HG03060 (cell line): ENCODE measurements at regions not wholly inside any gene's neighbourhood (a gene's known extent, or its start where the extent isn't known, plus 50 kb on each side); places are given as distances from the start of the nearest gene placed in this dataset.

ENCODE experiments used
- ATAC-seq: cut with Tn5 transposase; IDR thresholded peaks from one replicate; pipeline ENCODE4 v1.9.1; 2021; ENCODE audit warnings: low read depth, moderate number of reproducible peaks; ENCODE audit not compliant: unreplicated experiment

DNA sequence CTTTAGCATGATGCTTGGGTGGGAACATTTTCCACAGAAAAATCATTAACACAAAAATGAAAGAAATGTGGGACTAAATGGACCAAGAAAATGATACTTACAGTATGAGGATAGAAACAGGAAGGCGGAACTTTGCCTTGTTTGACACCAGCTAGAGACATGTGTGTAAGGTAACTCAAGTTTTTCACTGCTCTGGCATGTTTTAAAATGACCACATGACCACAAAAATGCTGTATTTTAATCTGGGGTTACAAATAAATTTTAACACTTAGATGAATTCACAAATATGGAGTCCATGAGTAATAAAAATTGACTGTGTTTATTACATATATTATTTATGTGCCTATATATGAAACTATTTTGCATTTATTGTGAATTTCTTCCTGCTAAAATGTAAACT lies 100.9 kb upstream of the PHYHIPL start:
- ATAC-seq, result no peak

- ATAC-seq, result no peak
Observed at GRCh38 chr10:59077855-59078254, 98.6 kb upstream of the PHYHIPL start.

GRCh38 chr10:59078978-59079377 lies 97.5 kb upstream of the PHYHIPL start:
- no peak for ATAC-seq

GRCh38 chr10:59079386-59080226 lies 96.8 kb upstream of the PHYHIPL start:
- ATAC-seq, result no peak

DNA sequence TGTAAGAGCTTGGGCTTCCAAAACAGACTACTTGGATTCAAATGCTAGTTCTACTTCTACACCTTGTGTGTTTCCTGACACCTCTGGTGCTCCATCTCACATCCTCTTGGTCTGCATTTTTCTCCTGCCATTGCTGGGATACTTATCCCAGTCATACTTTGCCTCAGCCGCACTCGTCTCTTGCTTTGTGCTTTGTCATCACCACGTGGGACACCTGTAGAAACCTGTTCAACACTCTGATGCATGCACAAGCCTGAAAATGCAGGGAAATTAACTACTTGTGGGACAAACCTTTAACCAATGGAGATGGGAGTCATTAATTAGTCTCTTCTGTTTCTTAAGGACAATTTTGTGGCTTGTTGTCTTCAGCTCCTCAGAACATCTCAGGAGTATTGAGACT lies 94.2 kb upstream of the PHYHIPL start:
- ATAC-seq, result no peak

- ATAC-seq, result no peak
Observed at GRCh38 chr10:59085054-59085453, 91.4 kb upstream of the PHYHIPL start.

GRCh38 chr10:59085711-59086502 lies 90.5 kb upstream of the PHYHIPL start:
- no peak for ATAC-seq

- no peak for ATAC-seq
Observed at GRCh38 chr10:59087486-59087885, 89.0 kb upstream of the PHYHIPL start.

- ATAC-seq, result no peak
Observed at GRCh38 chr10:59088912-59089573, 87.4 kb upstream of the PHYHIPL start.

- no peak for ATAC-seq
Observed at GRCh38 chr10:59090817-59091622, 85.4 kb upstream of the PHYHIPL start.

DNA sequence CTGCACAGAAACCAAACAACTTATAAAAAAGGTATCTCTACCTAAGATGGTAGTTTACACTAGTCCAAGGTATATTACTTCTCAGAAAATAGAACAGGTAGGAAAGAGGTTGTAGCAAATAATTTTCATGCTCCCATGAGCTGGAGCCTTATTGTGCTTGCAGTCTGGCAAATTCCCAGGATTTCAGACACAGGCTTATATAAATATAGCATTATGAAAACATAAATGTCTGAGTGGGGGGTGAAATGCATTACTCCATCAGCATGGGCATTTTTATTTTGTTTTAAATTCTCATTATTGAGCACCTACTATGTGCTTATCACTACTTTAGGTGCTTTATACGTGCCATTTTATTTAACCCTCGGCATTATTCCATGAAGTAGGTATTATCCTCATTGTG lies 83.0 kb upstream of the PHYHIPL start:
- no peak for ATAC-seq

- ATAC-seq, result no peak
Observed at GRCh38 chr10:59096631-59097030, 79.8 kb upstream of the PHYHIPL start.

- ATAC-seq, result no peak
Observed at GRCh38 chr10:59098387-59098786, 78.1 kb upstream of the PHYHIPL start.

DNA sequence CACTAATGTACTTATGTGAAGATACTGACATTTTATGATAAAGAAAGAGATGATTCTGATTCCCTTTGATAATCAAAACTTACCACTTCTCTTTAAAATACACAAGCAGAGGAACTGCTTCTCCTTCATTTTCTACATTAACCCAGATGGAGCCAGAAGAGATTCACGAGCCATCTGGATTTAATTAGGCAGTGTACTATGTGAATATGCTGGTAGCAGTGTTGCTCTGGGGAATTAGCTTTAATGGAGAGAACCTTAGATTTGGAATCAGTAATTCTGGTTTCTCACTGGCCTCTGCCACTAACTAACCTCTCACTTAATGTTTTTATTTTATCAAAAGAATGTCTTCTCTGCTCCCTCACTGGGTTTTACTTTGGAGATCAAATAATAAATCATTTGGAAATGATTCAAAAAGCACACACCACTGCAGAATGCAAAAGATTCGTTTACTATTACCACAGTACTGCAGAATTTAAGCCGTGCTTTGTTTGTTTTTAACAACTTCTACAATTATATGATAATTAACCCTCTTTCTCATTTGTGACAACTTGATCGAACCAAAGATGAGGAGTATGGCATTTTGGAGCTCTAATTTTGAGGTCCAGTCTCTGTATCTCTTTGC lies 77.5 kb upstream of the PHYHIPL start:
- ATAC-seq, result no peak

- ATAC-seq, result no peak
Observed at GRCh38 chr10:59099481-59099880, 77.0 kb upstream of the PHYHIPL start.

DNA sequence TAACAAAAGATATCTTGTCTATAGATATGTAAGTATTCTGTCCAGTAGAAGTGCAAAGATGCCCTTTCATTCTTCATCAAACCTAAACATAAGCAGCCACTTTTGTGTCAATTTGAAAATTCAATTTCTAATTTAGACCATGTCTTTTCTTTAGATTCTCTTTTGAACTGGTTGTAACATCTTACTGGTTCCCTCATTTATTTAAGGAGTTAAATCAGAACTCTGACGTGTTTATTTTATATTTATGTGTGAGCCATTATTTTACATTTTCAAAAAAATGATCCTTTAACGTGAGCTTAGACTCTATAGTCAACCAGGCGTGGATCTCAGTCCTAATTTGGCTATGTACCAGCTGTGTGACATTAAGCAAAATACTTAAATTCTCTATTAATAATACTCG lies 74.0 kb upstream of the PHYHIPL start:
- ATAC-seq, result no peak

DNA sequence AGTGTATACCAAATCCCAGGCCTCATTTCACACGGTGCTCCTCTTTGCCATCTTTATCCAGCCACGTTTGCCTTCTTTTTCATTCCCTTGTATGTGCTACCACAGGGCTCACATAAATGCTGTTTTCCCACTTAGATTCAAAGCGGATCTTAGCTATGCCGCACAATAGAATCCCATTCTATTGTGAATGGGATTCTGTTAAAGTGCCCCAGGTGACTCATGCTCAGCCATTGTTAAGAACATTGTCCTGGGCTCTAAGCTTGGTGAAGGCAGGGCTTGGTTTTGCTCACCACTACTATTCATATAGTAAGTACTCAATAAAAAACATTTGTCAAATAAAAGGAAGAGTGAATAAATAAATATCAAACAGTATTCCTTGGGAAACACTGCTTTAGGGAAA lies 72.3 kb upstream of the PHYHIPL start:
- no peak for ATAC-seq

DNA sequence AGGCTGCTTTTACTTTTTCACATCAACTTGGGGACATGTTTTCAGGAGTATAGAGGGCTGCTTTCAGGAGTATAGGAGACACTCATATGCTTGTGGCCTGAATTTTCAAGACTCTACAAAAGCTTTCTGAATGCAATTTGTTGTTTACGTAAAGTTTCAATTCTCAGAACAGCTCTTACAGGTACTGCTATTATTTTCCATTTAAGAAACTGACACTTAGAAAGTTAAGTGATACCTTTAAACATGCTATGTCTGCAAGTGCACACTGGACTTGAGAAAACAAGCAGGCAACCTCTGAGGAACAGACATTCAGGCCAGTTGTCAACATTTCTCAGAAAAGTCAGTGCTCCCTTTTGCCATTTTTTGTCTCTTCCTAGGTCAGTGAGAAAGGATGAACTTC lies 70.0 kb upstream of the PHYHIPL start:
- no peak for ATAC-seq

- no peak for ATAC-seq
Observed at GRCh38 chr10:59107147-59107546, 69.3 kb upstream of the PHYHIPL start.

DNA sequence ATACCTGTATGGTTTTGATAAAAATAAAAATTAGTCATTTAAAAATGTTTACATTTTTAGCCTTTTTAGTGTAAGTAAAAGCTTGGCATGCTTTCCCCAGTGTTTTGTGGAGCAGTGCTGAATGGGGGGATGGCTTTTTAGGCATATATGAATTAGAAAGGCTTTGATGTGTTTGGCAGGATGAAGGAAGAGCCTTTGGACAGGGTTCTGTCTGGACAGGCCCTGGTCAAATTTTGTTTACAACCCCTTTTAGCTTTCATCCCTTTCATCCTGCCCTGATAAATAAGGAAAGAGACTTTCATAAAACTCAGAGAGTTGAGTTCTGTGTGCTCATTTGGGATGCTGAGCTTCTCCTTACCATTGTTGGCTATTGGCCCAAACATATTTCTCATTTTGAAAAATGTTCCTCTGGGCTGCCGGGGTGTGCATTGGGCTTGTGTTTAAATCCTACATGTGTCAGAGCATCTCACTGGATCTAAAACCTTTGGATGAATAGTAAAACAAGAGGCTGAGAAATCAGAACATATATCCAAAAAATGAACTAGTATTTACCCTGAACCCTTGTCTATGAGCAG lies 68.1 kb upstream of the PHYHIPL start:
- ATAC-seq, result no peak
